CD14-positive monocyte (primary cell): ENCODE measurements at regions not wholly inside any gene's neighbourhood (a gene's known extent, or its start where the extent isn't known, plus 50 kb on each side); places are given as distances from the start of the nearest gene placed in this dataset.

Experiments
- DNase-seq, 3 donors: peaks; one replicate each; pipeline ENCODE4 v3.0.0-alpha.2; 2011 to 2022
- H2AFZ ChIP-seq: 2 replicates; pipeline ENCODE4 v1.6.0; 2012; ENCODE audit warnings: mild to moderate bottlenecking, low read depth, low read length, inconsistent platforms; ENCODE audit not compliant: insufficient read depth, poor library complexity, severe bottlenecking
- H3K27ac ChIP-seq, 2 donors: 1 replicate in 1 of 2; 2 replicates in 1 of 2; pipeline ENCODE4 v1.5.1; 2012 to 2013; ENCODE audit warnings: low read length in 2 of 2, control low read depth in 1 of 2, inconsistent platforms in 1 of 2, low read depth in 1 of 2, mild to moderate bottlenecking in 1 of 2
- H3K27me3 ChIP-seq, 2 donors: one replicate each; pipeline versions ENCODE4 v1.6.0 to v1.6.1; 2011 to 2013; ENCODE audit warnings: low read length in 2 of 2; ENCODE audit not compliant: control insufficient read depth in 2 of 2, insufficient read depth in 2 of 2
- H3K36me3 ChIP-seq, 2 donors: replicated peaks in 1 of 2; 1 replicate in 1 of 2; 2 replicates in 1 of 2; pipeline versions ENCODE4 v1.5.1 to v1.6.1; 2012 to 2013; ENCODE audit warnings: low read length in 2 of 2, control low read depth in 1 of 2, inconsistent platforms in 1 of 2, mild to moderate bottlenecking in 1 of 2; ENCODE audit not compliant: insufficient read depth in 2 of 2, control insufficient read depth in 1 of 2
- H3K4me1 ChIP-seq, 2 donors: 1 replicate in 1 of 2; 2 replicates in 1 of 2; pipeline versions ENCODE4 v1.5.1 to v1.6.1; 2012 to 2013; ENCODE audit warnings: low read length in 2 of 2, control low read depth in 1 of 2, inconsistent platforms in 1 of 2, mild to moderate bottlenecking in 1 of 2, moderate library complexity in 1 of 2; ENCODE audit not compliant: insufficient read depth in 2 of 2, control insufficient read depth in 1 of 2
- H3K4me2 ChIP-seq: replicated peaks from 2 replicates; pipeline ENCODE3; 2012; ENCODE audit warnings: low read length, moderate library complexity, mild to moderate bottlenecking; ENCODE audit not compliant: poor library complexity, severe bottlenecking; ENCODE audit errors: extremely low read depth
- H3K4me3 ChIP-seq, 3 experiments: fragments of 200-600 bp in 1 of 3; sonication (generic) in 1 of 3; replicated peaks in 1 of 3; 1 replicate in 2 of 3; 2 replicates in 1 of 3; pipeline ENCODE4 v1.5.1; 2011 to 2013; ENCODE audit warnings: low read length in 3 of 3, mild to moderate bottlenecking in 3 of 3, control low read depth in 2 of 3, low read depth in 2 of 3, inconsistent platforms in 1 of 3, moderate library complexity in 1 of 3
- H3K79me2 ChIP-seq: 2 replicates; pipeline ENCODE4 v1.6.0; 2012; ENCODE audit warnings: mild to moderate bottlenecking, control low read depth, inconsistent platforms, low read length, moderate library complexity; ENCODE audit not compliant: insufficient read depth
- H3K9ac ChIP-seq: 2 replicates; pipeline ENCODE4 v1.6.0; 2017; ENCODE audit warnings: low read length, mild to moderate bottlenecking; ENCODE audit not compliant: insufficient read depth, poor library complexity, severe bottlenecking
- H3K9me3 ChIP-seq, 2 donors: replicated peaks in 1 of 2; 1 replicate in 1 of 2; 2 replicates in 1 of 2; pipeline versions ENCODE4 v1.5.1 to v1.6.1; 2012 to 2013; ENCODE audit warnings: low read length in 2 of 2, control low read depth in 1 of 2; ENCODE audit not compliant: control insufficient read depth in 1 of 2, insufficient read depth in 1 of 2
- H4K20me1 ChIP-seq: 2 replicates; pipeline ENCODE4 v1.6.0; 2012; ENCODE audit warnings: mild to moderate bottlenecking, low read length, control low read depth, moderate library complexity; ENCODE audit not compliant: insufficient read depth
- H3K27ac Mint-ChIP-seq, 7 donors: one replicate each; pipeline ENCODE4 v1.8.0; 2020; ENCODE audit warnings: mild to moderate bottlenecking in 7 of 7, mixed read lengths in 7 of 7, moderate library complexity in 6 of 7, inconsistent platforms in 2 of 7
- H3K27me3 Mint-ChIP-seq, 3 donors: one replicate each; pipeline ENCODE4 v1.8.0; 2021 to 2022; ENCODE audit warnings: low read depth in 3 of 3, mild to moderate bottlenecking in 3 of 3, mixed read lengths in 3 of 3, moderate library complexity in 3 of 3, inconsistent platforms in 1 of 3
- H3K36me3 Mint-ChIP-seq, 2 donors: one replicate each; pipeline ENCODE4 v1.8.0; 2020; ENCODE audit warnings: mixed read lengths in 2 of 2, inconsistent platforms in 1 of 2, mild to moderate bottlenecking in 1 of 2
- H3K4me1 Mint-ChIP-seq: one replicate; pipeline ENCODE4 v1.8.0; 2020; ENCODE audit warnings: mild to moderate bottlenecking, mixed read lengths
- H3K4me3 Mint-ChIP-seq, 2 donors: one replicate each; pipeline ENCODE4 v1.8.0; 2020; ENCODE audit warnings: mild to moderate bottlenecking in 2 of 2, mixed read lengths in 2 of 2, moderate library complexity in 1 of 2
- H3K9me3 Mint-ChIP-seq, 7 donors: one replicate each; pipeline ENCODE4 v1.8.0; 2020 to 2022; ENCODE audit warnings: mixed read lengths in 7 of 7, mild to moderate bottlenecking in 6 of 7, moderate library complexity in 6 of 7, inconsistent platforms in 2 of 7
- WGBS: methylation state at CpG from one replicate; pipeline ENCODE4 v1.1.5; 2013; ENCODE audit warnings: missing lambda C conversion rate; ENCODE audit not compliant: insufficient coverage; 5-methylcytosine and 5-hydroxymethylcytosine counted together
- intact Hi-C, 2 donors: fragments of 100-400 bp; cut with micrococcal nuclease; formaldehyde crosslinking; loops; one replicate each; pipeline versions ENCODE4 v1.15.0 to v1.15.1; 2023
- TF ChIP-seq, protein P1 (sequence below): fragments of 200-600 bp; IDR thresholded peaks from one replicate; pipeline ENCODE4 v1.8.0; 2022; ENCODE audit warnings: antibody characterized with exemption, mild to moderate bottlenecking

DNA sequence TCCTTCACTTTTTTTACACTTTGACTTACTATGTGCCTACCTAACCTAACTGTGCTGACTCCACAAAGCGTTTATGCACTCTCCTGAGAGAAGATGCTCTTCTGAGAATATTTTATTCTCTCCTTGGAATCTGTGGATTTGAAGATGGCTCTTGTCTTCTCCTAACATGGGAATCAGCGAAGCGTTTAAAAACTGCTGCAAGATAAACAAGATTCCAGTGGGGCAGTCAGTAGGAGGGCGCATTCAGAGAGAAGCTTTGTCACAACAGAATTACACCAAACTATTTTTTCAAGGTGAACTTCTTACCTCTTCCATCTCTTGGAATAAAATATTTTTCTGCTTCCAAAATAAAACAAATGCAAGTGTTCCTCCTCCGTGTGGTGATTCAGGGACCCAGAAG, 113.1 kb downstream of the FOXD2 start:
- TF ChIP-seq, protein P1, sequence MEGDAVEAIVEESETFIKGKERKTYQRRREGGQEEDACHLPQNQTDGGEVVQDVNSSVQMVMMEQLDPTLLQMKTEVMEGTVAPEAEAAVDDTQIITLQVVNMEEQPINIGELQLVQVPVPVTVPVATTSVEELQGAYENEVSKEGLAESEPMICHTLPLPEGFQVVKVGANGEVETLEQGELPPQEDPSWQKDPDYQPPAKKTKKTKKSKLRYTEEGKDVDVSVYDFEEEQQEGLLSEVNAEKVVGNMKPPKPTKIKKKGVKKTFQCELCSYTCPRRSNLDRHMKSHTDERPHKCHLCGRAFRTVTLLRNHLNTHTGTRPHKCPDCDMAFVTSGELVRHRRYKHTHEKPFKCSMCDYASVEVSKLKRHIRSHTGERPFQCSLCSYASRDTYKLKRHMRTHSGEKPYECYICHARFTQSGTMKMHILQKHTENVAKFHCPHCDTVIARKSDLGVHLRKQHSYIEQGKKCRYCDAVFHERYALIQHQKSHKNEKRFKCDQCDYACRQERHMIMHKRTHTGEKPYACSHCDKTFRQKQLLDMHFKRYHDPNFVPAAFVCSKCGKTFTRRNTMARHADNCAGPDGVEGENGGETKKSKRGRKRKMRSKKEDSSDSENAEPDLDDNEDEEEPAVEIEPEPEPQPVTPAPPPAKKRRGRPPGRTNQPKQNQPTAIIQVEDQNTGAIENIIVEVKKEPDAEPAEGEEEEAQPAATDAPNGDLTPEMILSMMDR: no peak
- peaks cover 2 to 10% (median 7%) of the 10 kb centered on the region in 3 donors for H3K27me3 Mint-ChIP-seq

DNA sequence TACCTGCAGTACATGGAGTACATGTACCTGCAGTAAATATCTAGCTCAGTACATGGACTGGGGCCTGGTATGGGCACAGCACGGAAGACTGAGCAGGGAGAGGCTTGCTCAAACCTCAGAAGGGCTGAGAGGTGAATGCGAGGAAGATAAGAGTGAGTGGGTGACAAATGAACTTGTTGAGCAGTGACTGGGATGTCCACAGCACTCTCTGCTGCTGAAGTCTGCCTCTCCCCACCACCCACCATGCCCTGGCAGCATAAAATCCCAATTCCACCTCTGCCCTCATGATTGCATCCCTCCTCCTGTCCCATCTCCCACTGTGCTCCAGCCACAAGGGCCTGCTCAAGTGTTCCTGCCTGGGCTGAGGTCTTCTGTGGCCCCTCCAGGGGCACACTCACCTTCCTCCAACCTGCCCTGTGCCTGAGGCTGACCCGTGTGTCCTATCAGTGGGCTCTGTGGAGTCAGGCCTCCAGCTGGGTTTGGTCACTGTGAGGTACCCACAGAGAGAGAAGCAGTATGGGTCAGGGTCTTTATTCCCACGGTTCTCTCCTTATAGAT, 114.2 kb downstream of the FOXD2 start:
- H4K20me1 ChIP-seq: no peaks in the 10 kb centered on the region
- WGBS: 100% methylated on average over 2 of the region's 4 CpGs
- Mint-ChIP-seq H3K27me3 (peaks cover 2 to 6% (median 6%) of the 10 kb centered on the region in 3 donors), H3K4me1 (no peaks in the 10 kb centered on the region), H3K9me3 (peaks cover 0 to 3% (median 0%) of the 10 kb centered on the region in 7 donors), H3K36me3 (no peaks in the 10 kb centered on the region), H3K27ac (no peak overlapping the region), H3K4me3 (no peak overlapping the region)
- TF ChIP-seq, protein P1: no peak
- no peak overlapping the region for H3K4me3 ChIP-seq
- H3K27me3 ChIP-seq: no peaks in the 10 kb centered on the region
- H3K27ac ChIP-seq: no peak overlapping the region
- H3K36me3 ChIP-seq: no peaks in the 10 kb centered on the region
- no peaks in the 10 kb centered on the region for H3K4me1 ChIP-seq
- H3K9me3 ChIP-seq: no peaks in the 10 kb centered on the region
- H3K79me2 ChIP-seq: no peaks in the 10 kb centered on the region
- no peak overlapping the region for H3K4me2 ChIP-seq
- DNase-seq: no peak
- no peak overlapping the region for H2AFZ ChIP-seq
- intact Hi-C loops: no loop called here
- no peak overlapping the region for H3K9ac ChIP-seq

More for the DNA sequence above, 113.1 kb downstream of the FOXD2 start:
- Histone ChIP-seq H3K9me3 (no peaks in the 10 kb centered on the region), H3K79me2 (no peaks in the 10 kb centered on the region), H3K4me3 (no peak overlapping the region), H3K27ac (no peak overlapping the region), H2AFZ (no peak overlapping the region), H3K9ac (no peak overlapping the region), H3K27me3 (no peaks in the 10 kb centered on the region), H3K4me2 (no peak overlapping the region), H3K36me3 (no peaks in the 10 kb centered on the region), H3K4me1 (no peaks in the 10 kb centered on the region), H4K20me1 (no peaks in the 10 kb centered on the region)
- no peak for DNase-seq
- no peak overlapping the region for H3K4me3 Mint-ChIP-seq
- H3K4me1 Mint-ChIP-seq: no peaks in the 10 kb centered on the region
- no peaks in the 10 kb centered on the region for H3K36me3 Mint-ChIP-seq
- intact Hi-C loops: no loop called here
- peak overlapping the region in 1 of 7 donors; percentile 76 for H3K27ac Mint-ChIP-seq
- WGBS: 92% methylated on average over 3 of the region's 5 CpGs
- peaks cover 0 to 1% (median 0%) of the 10 kb centered on the region in 7 donors for H3K9me3 Mint-ChIP-seq
